HUES6 (cell line): ENCODE measurements at regions not wholly inside any gene's neighbourhood (a gene's known extent, or its start where the extent isn't known, plus 50 kb on each side); places are given as distances from the start of the nearest gene placed in this dataset.

Source experiments
- H3K27ac ChIP-seq: 2 replicates; pipeline ENCODE4 v1.7.0; 2013; ENCODE audit warnings: low read depth, mild to moderate bottlenecking, low read length, inconsistent platforms
- H3K27me3 ChIP-seq: 2 replicates; pipeline ENCODE4 v1.6.1; 2013; ENCODE audit warnings: low read length; ENCODE audit not compliant: control insufficient read depth, insufficient read depth
- H3K36me3 ChIP-seq: 2 replicates; pipeline ENCODE4 v1.6.1; 2013; ENCODE audit warnings: low read length; ENCODE audit not compliant: control insufficient read depth, insufficient read depth
- H3K4me1 ChIP-seq: 2 replicates; pipeline ENCODE4 v1.6.1; 2013; ENCODE audit warnings: low read length; ENCODE audit not compliant: control insufficient read depth, insufficient read depth
- H3K4me3 ChIP-seq: 2 replicates; pipeline ENCODE4 v1.5.1; 2013; ENCODE audit warnings: low read depth, low read length
- H3K9ac ChIP-seq: one replicate; pipeline ENCODE4 v1.6.1; 2013; ENCODE audit warnings: mild to moderate bottlenecking, low read length
- H3K9me3 ChIP-seq: 2 replicates; pipeline ENCODE4 v1.6.1; 2013; ENCODE audit warnings: low read depth, low read length; ENCODE audit not compliant: control insufficient read depth, insufficient read depth

DNA sequence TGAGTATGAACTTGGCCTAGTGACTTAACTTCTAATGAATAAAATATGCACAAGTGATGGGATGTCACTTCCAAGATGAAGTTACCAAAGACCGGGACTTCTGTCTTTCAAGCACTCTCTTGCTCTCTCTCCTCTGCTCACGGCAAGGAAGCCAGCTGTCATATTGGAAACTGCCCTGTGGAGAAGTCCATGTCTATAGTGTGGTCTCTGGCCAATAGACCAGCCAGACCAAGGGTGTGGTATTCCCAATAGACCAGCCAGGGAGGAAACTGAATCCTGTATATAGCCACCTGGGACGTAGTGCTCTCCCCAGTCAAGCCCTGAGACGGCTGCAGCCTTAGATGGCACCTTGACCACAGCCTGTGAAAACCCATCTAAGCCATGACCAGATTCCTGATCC is 93.2 kb upstream of the ALX4 start:
- Histone ChIP-seq H3K27me3 (no peaks in the 10 kb centered on the region), H3K36me3 (no peaks in the 10 kb centered on the region), H3K27ac (no peak overlapping the region), H3K4me1 (no peaks in the 10 kb centered on the region), H3K9ac (no peak overlapping the region), H3K4me3 (no peak overlapping the region), H3K9me3 (no peaks in the 10 kb centered on the region)

DNA sequence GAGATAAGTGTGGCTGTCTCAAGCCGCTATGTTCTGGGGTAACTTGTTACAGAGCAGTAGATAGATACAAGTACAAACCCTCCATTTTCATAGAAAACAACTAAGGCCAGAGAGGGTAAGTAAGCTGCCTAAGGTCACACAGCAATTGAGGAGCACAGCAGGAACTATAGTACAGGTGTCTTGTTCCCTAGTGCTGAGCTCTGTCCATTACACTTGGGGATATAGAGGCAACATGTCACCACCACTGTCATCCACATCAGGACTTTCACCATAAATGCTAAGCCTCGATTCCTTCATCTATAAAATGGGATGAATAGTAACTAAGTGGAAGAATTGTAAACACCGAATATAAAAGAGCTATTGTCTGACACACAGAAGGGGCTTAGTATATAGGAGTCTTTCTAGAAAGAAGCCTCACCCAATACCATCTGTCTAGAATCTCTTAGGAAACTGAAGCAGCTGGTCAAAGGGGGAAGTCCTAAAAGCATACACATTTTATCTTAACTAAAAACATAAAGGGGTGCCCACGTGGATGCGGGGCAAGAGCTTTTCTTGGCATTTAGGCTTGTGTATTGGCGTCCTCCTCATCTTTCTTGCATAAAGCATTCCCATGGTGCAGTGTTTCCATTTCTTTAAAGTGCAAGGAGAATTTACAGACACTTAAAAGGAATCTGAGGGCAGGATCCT is 93.8 kb upstream of the ALX4 start:
- Histone ChIP-seq H3K27me3 (no peaks in the 10 kb centered on the region), H3K9ac (no peak overlapping the region), H3K4me3 (no peak overlapping the region), H3K36me3 (no peaks in the 10 kb centered on the region), H3K4me1 (no peaks in the 10 kb centered on the region), H3K9me3 (no peaks in the 10 kb centered on the region), H3K27ac (no peak overlapping the region)

DNA sequence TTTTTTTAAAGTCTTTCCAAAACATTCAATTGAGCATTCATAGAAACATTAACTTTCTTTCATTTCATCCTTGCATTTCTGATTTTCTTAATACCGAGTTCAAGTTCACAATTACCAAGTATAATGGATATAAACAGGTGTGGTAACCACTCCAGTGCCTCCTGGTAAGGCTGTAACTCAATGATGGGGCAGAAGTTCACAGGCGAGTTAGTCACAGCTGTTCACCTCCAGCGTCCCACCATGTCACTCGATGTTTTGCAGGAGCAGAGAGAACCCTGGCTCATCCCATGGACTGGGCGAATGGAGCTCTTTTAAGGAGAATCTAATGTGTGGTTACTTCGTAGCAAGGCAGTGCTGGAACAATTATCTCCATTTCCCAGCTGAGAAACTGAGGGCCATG is 94.4 kb upstream of the ALX4 start:
- H3K27ac ChIP-seq, result no peak overlapping the region
- no peak overlapping the region for H3K9ac ChIP-seq
- H3K36me3 ChIP-seq, result no peaks in the 10 kb centered on the region
- H3K9me3 ChIP-seq, result no peaks in the 10 kb centered on the region
- H3K27me3 ChIP-seq, result no peaks in the 10 kb centered on the region
- H3K4me1 ChIP-seq, result no peaks in the 10 kb centered on the region
- H3K4me3 ChIP-seq, result no peak overlapping the region

DNA sequence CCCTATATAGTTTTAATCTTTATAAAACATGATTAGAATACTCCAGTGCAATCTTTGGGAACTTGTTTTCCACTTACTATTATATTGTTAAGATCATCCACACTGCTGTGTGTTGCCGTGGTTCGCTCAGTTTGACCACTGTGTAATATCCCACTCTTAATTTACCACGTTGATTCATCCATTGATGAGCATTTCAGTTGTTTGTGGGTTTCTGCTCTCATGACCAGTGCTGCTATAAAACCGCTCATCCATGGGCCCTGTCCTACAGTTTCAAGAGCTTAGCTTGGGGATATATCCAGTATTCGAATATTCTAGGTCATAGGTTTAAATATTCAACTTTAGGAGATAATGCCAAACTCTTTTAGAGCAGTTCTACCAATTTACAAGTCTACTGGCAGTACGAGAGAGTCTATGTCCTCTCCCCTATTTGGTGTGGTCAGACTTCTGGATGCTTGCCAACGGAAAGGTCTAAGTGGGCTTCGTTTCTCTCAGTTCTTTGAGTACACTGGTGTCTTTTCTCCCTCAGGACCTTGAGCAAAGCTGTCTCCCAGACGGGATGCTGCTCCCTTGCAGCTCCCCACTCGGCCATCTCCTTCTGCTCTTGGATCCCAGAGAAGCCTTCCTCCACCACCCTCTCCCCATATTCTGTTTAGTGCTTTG is 94.9 kb upstream of the ALX4 start:
- Histone ChIP-seq H3K36me3 (no peaks in the 10 kb centered on the region), H3K4me1 (no peaks in the 10 kb centered on the region; the same call in 1 of the 2 replicates), H3K4me3 (no peak overlapping the region), H3K27me3 (no peaks in the 10 kb centered on the region; the same call in 1 of the 2 replicates), H3K9me3 (no peaks in the 10 kb centered on the region), H3K9ac (no peak overlapping the region), H3K27ac (no peak overlapping the region)

DNA sequence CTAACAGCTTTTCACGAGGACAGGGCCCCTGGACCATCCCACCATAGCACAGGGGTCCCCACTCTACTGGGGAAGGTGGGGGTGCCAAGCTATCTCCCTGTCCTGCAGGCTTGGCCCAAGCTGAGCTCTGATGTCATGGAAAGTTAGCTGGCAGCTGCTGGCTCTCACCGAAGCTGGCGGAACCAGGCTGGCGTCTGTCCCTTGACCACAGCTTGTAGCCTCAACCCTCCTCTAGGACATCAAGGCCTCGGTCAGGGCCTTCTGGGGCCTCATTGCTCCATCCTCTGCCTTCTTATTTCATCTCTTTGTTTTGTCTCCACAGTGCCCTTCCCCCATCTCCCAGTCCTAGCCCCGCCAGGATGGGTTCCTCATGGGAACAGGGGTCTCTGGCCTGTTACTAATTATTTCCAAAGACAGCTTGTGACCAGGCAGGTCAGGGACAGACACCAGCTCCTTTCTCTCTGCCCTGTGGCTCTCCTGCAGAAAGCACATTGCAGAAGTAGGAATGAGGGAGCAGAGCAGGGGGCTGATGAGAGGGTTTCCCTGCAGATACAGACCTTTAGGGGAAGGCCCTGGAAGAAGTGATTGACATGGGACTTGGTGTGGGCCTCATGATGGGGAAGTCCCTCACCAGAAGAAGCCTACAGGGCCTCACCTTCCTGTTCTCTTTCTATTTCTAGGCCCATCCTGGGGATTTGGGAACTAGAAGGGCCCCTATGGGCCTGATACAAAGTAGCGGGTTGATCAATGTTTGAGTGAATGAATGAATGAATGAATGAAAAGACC is 97.5 kb upstream of the ALX4 start:
- no peaks in the 10 kb centered on the region; the same call in 1 of the 2 replicates for H3K4me1 ChIP-seq
- no peak overlapping the region for H3K4me3 ChIP-seq
- no peak overlapping the region for H3K27ac ChIP-seq
- no peaks in the 10 kb centered on the region for H3K36me3 ChIP-seq
- no peaks in the 10 kb centered on the region for H3K9me3 ChIP-seq
- H3K27me3 ChIP-seq, result peaks cover 4% of the 10 kb centered on the region; the same call in 1 of the 2 replicates
- no peak overlapping the region for H3K9ac ChIP-seq

DNA sequence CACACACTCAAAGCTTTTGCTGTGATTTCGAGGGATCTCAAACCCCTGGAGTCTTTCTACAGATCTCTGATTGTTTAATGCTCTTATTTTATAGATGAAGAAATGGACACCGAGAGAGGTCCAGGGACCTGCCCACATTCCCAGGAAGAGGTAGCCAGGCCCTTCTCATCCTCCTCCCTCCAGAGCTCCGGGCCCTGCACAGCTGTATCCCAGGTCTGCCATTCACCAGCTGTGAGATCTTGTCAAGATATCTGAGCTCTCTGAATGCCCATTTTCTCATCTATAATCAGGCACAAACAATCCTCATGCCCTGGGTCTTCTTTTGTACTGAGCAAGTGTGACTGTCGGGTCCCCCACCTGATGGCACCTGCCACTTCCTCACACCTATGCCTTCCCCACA is 98.2 kb upstream of the ALX4 start:
- Histone ChIP-seq H3K4me3 (no peak overlapping the region), H3K9ac (no peak overlapping the region), H3K9me3 (no peaks in the 10 kb centered on the region), H3K27ac (no peak overlapping the region), H3K36me3 (no peaks in the 10 kb centered on the region), H3K4me1 (no peaks in the 10 kb centered on the region; the same call in 1 of the 2 replicates), H3K27me3 (peaks cover 4% of the 10 kb centered on the region; the same call in 1 of the 2 replicates)

DNA sequence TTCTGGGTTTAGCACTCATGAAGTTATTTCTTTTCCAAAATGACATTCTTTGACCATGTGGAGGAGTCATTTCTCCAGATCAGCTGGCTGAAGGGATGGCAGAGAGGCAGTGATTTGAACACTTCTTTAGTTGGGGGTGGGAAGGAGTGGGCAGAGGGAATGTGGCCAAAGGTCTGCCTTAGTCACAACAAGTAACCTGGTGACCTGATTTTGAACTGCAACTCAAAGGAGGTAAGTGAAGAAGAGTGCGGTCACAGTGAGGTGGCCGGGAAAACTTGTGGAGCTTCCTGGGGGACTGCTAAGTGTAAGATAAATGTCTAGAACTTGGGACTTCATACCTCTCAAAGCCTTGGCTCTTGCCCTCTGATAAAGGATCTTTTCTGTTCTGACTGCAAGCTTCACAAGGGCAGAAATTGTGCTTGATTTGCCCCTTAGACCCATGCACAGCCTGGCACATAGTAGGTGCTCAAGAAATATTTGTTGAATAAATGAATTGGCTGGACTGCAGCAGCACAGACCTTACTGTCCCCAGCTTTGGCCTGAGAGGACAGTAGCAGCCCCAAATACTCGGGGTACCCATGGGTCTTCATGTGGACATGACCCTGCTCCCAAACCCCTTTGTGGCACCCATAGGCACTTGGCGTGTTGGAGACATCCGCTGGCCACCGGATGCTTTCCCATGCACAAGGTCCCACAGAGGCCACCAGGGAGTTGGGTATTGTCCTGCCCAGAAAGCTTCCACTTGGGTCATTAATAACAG is 99.0 kb upstream of the ALX4 start:
- Histone ChIP-seq H3K4me1 (no peaks in the 10 kb centered on the region; the same call in 1 of the 2 replicates), H3K27ac (no peak overlapping the region), H3K9ac (no peak overlapping the region), H3K27me3 (peaks cover 4% of the 10 kb centered on the region; the same call in 1 of the 2 replicates), H3K36me3 (no peaks in the 10 kb centered on the region), H3K4me3 (no peak overlapping the region), H3K9me3 (no peaks in the 10 kb centered on the region)

DNA sequence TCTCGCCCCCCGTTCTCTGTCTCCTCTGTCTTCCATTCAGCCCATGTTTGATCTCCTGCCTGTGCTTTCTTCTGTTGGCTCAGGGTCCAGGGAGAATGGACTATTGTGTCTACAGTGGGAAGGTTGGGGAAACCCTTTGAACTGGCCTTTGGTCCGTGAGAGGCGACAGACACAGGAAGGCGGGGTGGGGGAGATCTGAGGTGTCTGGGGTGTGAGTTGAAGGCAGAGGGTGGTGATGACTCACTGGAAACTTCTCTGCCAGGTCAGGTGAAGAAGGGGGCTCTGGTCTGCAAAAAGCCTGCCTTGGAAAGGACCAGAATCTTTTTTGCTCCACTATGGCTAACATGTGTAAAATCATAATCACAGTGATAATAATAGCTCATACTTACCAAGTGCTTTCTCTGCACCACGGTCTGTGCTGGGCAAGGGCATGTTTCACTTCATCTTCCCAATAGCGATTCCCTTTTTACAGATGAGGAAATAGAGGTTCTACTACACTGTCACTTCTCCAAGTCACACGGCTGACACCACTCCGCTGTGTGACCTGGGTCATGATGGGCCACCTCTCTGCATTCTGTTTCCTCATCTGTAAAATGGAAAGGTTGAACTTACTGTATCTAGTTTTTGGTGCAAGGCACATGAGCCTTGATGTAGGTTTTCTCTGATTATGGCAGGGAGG is 99.8 kb upstream of the ALX4 start:
- Histone ChIP-seq H3K4me1 (no peaks in the 10 kb centered on the region; the same call in 1 of the 2 replicates), H3K9ac (no peak overlapping the region), H3K27me3 (peaks cover 4% of the 10 kb centered on the region; the same call in 1 of the 2 replicates), H3K9me3 (no peaks in the 10 kb centered on the region), H3K4me3 (no peak overlapping the region), H3K27ac (no peak overlapping the region), H3K36me3 (no peaks in the 10 kb centered on the region)

DNA sequence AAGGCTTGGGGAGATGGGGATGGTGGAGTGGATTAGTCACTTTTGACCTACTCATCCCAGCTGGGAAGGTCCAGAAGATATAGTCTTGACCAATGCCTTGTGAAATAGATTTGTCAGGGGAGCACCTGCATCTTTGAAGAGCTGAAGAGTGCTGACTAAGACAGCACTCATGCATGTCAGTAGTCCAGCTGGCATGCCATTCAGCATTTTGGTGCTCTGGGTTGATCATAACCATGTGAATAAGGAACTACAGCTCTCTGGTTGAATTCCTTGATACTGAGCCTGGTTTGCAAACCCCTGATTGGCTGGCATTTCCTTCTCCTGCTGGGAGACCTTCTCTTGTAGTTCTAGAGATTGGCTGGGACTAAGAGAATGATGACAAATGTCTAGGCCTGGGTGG is 106.8 kb upstream of the ALX4 start:
- H3K36me3 ChIP-seq, result no peaks in the 10 kb centered on the region
- H3K9me3 ChIP-seq, result no peaks in the 10 kb centered on the region
- no peak overlapping the region for H3K9ac ChIP-seq
- H3K4me1 ChIP-seq, result peaks cover 4% of the 10 kb centered on the region; the same call in 1 of the 2 replicates
- H3K4me3 ChIP-seq, result no peak overlapping the region
- peaks cover 5% of the 10 kb centered on the region; the same call in 1 of the 2 replicates for H3K27me3 ChIP-seq
- H3K27ac ChIP-seq, result no peak overlapping the region

DNA sequence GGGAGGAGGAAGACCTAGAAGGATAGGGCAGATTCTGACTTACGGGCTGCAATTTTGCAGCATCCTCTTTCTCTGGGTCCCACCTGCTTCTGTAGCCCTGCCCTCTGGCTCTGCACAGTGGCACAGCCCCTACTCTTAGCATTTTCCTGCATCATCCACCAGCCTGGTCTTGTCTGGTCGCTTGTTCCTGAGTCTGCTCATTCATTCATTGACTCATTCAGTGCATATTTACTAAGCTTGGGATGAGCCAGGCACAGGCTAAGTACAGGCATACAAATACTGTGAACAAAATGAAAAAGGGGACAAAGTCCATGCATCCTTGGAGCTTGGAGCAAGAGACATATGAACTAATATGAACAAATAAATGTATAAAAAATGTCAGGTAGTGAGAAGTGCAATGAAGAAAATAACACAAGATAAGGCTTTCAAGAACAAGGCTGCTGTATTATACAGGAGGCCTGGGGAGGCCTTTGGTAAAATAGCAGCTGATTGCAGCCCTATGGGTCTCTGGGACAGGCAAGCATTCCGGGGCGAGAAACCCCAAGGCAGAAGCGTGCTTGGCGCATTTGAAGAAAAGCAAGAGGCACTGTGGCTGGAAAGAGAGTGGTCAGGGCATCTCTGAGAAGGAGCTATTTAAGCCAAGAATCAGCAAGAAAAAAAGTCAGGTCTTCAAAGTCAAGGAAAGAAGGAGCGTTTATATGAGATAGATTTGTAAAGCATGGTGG is 108.0 kb upstream of the ALX4 start:
- H3K36me3 ChIP-seq, result no peaks in the 10 kb centered on the region
- peaks cover 4% of the 10 kb centered on the region; the same call in 1 of the 2 replicates for H3K4me1 ChIP-seq
- H3K9me3 ChIP-seq, result no peaks in the 10 kb centered on the region
- no peak overlapping the region for H3K4me3 ChIP-seq
- peaks cover 5% of the 10 kb centered on the region; the same call in 1 of the 2 replicates for H3K27me3 ChIP-seq
- no peak overlapping the region for H3K27ac ChIP-seq
- no peak overlapping the region for H3K9ac ChIP-seq
